ENCODE measurements at regions not wholly inside any gene's neighbourhood (a gene's known extent, or its start where the extent isn't known, plus 50 kb on each side); places are given as distances from the start of the nearest gene placed in this dataset.

GRCh38 chr6:165864218-165864617, 201.2 kb upstream of the PDE10A start:
- H3K79me2 ChIP-seq, result no peaks in the 10 kb centered on the region
- no peak for DNase-seq (ENCODE audit: low spot score)
- no peaks in the 10 kb centered on the region for H3K4me1 ChIP-seq (ENCODE audit: insufficient read depth)
- H3K9me3 ChIP-seq (ENCODE audit: low read depth), result peaks cover under 1% of the 10 kb centered on the region
- no peak overlapping the region for H3K4me3 ChIP-seq
- H3K27ac ChIP-seq, result no peak overlapping the region
- H4K20me1 ChIP-seq (ENCODE audit: insufficient read depth, poor library complexity, severe bottlenecking), result no peaks in the 10 kb centered on the region
- no peak overlapping the region for H3K4me2 ChIP-seq
- no peak for TF ChIP-seq CTCF (IDR thresholded peaks at IDR 0.05; ENCODE audit: poor library complexity)
- TF ChIP-seq EZH2phosphoT487 (IDR thresholded peaks at IDR 0.05; ENCODE audit: low read depth, severe bottlenecking, unreplicated experiment), result no peak
- TF ChIP-seq EZH2 (IDR thresholded peaks at IDR 0.05; ENCODE audit: borderline replicate concordance), result no peak
- H2AFZ ChIP-seq, result no peak overlapping the region
- no peaks in the 10 kb centered on the region for H3K36me3 ChIP-seq (replicated peaks; ENCODE audit: insufficient read depth, low read depth)
- H3K9me2 ChIP-seq (replicated peaks; ENCODE audit: insufficient read depth), result no peaks in the 10 kb centered on the region
- peaks cover 5% of the 10 kb centered on the region for H3K27me3 ChIP-seq

- H3K27ac ChIP-seq, result no peak overlapping the region
- no peaks in the 10 kb centered on the region for H4K20me1 ChIP-seq (ENCODE audit: insufficient read depth, poor library complexity, severe bottlenecking)
- no peak overlapping the region for H3K4me3 ChIP-seq
- TF ChIP-seq CTCF (IDR thresholded peaks at IDR 0.05; ENCODE audit: poor library complexity), result no peak
- no peak for TF ChIP-seq EZH2 (IDR thresholded peaks at IDR 0.05; ENCODE audit: borderline replicate concordance)
- H3K79me2 ChIP-seq, result no peaks in the 10 kb centered on the region
- no peaks in the 10 kb centered on the region for H3K36me3 ChIP-seq (replicated peaks; ENCODE audit: insufficient read depth, low read depth)
- no peak for DNase-seq (ENCODE audit: low spot score)
- H3K9me2 ChIP-seq (replicated peaks; ENCODE audit: insufficient read depth), result no peaks in the 10 kb centered on the region
- no peak overlapping the region for H3K4me2 ChIP-seq
- H3K27me3 ChIP-seq, result peaks cover 5% of the 10 kb centered on the region
- H3K9me3 ChIP-seq (ENCODE audit: low read depth), result no peaks in the 10 kb centered on the region
- no peaks in the 10 kb centered on the region for H3K4me1 ChIP-seq (ENCODE audit: insufficient read depth)
- 74% methylated on average over 3 of the region's 3 CpGs for WGBS (ENCODE audit: low lambda C conversion rate, missing lambda C conversion rate)
- no peak overlapping the region for H2AFZ ChIP-seq
Measured at GRCh38 chr6:165863801-165864200, 200.8 kb upstream of the PDE10A start.

GRCh38 chr6:165862813-165863212, 199.8 kb upstream of the PDE10A start:
- H3K9me3 ChIP-seq (ENCODE audit: low read depth), result no peaks in the 10 kb centered on the region
- WGBS (ENCODE audit: low lambda C conversion rate, missing lambda C conversion rate), result 85% methylated on average over 4 of the region's 4 CpGs
- TF ChIP-seq CTCF (IDR thresholded peaks at IDR 0.05; ENCODE audit: poor library complexity) (no peak), EZH2phosphoT487 (IDR thresholded peaks at IDR 0.05; ENCODE audit: low read depth, severe bottlenecking, unreplicated experiment) (no peak), EZH2 (IDR thresholded peaks at IDR 0.05; ENCODE audit: borderline replicate concordance) (no peak)
- H3K27me3 ChIP-seq, result peaks cover 5% of the 10 kb centered on the region
- DNase-seq (ENCODE audit: low spot score), result no peak
- no peaks in the 10 kb centered on the region for H4K20me1 ChIP-seq (ENCODE audit: insufficient read depth, poor library complexity, severe bottlenecking)
- H3K36me3 ChIP-seq (replicated peaks; ENCODE audit: insufficient read depth, low read depth), result no peaks in the 10 kb centered on the region
- H3K27ac ChIP-seq, result no peak overlapping the region
- H2AFZ ChIP-seq, result no peak overlapping the region
- H3K4me2 ChIP-seq, result no peak overlapping the region
- H3K4me1 ChIP-seq (ENCODE audit: insufficient read depth), result no peaks in the 10 kb centered on the region
- no peaks in the 10 kb centered on the region for H3K79me2 ChIP-seq
- H3K4me3 ChIP-seq, result no peak overlapping the region
- H3K9me2 ChIP-seq (replicated peaks; ENCODE audit: insufficient read depth), result no peaks in the 10 kb centered on the region

GRCh38 chr6:165861226-165861625, 198.2 kb upstream of the PDE10A start:
- no peaks in the 10 kb centered on the region for H3K4me1 ChIP-seq (ENCODE audit: insufficient read depth)
- no peaks in the 10 kb centered on the region for H3K36me3 ChIP-seq (replicated peaks; ENCODE audit: insufficient read depth, low read depth)
- no peak overlapping the region for H3K4me3 ChIP-seq
- H3K27me3 ChIP-seq, result peaks cover 17% of the 10 kb centered on the region
- WGBS (ENCODE audit: low lambda C conversion rate, missing lambda C conversion rate), result 86% methylated on average over 6 of the region's 6 CpGs
- TF ChIP-seq CTCF (IDR thresholded peaks at IDR 0.05; ENCODE audit: poor library complexity), result no peak
- H3K4me2 ChIP-seq, result no peak overlapping the region
- no peaks in the 10 kb centered on the region for H3K9me3 ChIP-seq (ENCODE audit: low read depth)
- DNase-seq (ENCODE audit: low spot score), result no peak
- no peak overlapping the region for H2AFZ ChIP-seq
- H4K20me1 ChIP-seq (ENCODE audit: insufficient read depth, poor library complexity, severe bottlenecking), result no peaks in the 10 kb centered on the region
- H3K79me2 ChIP-seq, result no peaks in the 10 kb centered on the region
- H3K9me2 ChIP-seq (replicated peaks; ENCODE audit: insufficient read depth), result no peaks in the 10 kb centered on the region
- H3K27ac ChIP-seq, result no peak overlapping the region

Measured in hepatocyte (in vitro differentiated cells).